ENCODE measurements at regions not wholly inside any gene's neighbourhood (a gene's known extent, or its start where the extent isn't known, plus 50 kb on each side); places are given as distances from the start of the nearest gene placed in this dataset.

DNA sequence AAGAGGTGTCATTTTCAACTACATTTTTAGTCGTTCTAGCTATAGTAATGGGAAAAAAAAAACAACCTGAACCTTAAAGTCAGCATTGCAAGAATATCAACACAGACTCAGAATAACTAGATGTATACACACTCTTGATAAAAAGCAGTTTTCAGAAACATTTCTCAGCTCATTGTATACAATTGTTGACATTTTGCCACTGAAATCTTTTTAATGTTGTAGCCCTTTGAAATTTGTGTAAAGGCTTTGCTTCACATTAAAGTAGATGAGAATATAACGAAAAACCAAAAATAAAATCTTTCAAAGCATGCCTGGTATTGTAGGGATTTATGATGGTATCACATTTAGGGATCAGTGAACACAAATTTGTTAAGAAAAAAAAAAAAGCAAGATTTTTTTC lies 87.2 kb upstream of the SLC10A2 start:
- intact Hi-C loops (cut with micrococcal nuclease): no loop called here

GRCh38 chr13:103147961-103148360 lies 81.7 kb upstream of the SLC10A2 start:
- intact Hi-C loops (cut with micrococcal nuclease): no loop called here

- intact Hi-C loops (cut with micrococcal nuclease): no loop called here
Measured at GRCh38 chr13:103145442-103145841, 79.2 kb upstream of the SLC10A2 start.

DNA sequence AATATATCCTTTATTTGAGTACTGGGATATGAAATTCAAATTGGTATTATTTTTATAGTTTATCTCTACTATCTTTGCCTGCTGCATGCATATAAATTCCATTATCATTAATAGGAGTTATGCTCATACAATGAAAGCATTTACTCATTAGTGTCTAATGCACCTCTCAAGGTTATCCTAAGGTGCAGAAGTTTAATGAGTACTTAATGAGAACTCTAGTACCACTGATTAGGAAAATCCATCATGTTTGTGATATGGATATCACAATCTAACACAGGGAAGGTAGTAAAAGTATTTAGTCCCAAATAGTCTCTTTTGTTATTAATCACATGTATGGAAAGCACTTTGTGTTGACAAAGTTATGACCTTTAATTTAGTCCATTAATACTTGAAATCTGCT lies 77.2 kb upstream of the SLC10A2 start:
- intact Hi-C loops (cut with micrococcal nuclease): no loop called here

- intact Hi-C loops (cut with micrococcal nuclease): no loop called here
Measured at GRCh38 chr13:103142151-103142550, 75.9 kb upstream of the SLC10A2 start.

DNA sequence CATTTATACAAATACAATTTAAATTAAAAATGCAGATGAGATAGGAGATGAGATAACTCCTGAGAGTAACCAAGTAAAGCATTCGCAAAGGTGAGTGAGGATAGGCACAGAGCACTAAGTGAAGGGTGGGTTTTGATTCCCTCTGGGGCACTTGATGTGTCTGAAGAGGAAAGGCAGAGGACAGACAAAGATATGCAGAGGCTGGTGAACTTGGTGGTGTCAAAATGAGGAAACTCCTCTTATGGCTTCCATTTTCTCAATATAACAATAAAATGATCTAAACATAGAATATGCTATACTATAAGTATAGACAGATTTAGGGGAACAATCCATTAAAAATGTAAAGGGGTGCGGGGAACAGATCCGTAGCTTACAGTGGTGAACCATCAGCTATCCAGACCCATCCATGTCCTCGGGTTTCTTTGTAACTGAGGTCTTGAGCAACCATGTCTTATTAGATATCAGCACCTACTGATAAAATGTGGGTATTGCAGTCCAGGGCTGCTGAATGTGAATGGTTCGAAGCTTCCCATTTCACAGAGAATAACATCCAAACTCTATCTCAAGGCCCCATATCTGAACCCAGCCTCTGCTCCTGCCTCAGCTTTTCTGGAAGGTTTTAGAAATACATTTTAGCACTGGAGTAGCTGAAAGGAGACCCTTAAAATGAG lies 73.9 kb upstream of the SLC10A2 start:
- intact Hi-C loops (cut with micrococcal nuclease): no loop called here

DNA sequence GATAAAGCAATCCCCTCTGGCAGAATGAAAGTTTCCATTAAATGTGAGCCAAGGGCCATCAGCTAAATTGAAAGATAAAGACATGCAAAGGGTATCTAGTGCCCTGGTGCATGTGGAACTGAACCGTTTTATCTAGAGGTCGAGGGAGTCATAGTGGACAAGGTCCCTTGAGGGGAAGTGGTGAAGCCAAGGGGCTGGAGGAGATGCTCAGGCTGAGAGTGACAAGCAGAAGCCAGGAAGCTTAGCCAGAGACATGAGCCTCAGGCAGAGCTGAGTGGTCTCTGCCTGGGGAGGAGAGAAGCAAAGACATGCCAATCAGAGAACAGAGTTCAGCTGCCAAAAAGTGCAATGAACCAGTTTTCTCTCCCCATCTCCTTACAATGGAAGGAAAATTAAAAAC lies 68.1 kb upstream of the SLC10A2 start:
- intact Hi-C loops (cut with micrococcal nuclease): no loop called here

- intact Hi-C loops (cut with micrococcal nuclease): no loop called here
Measured at GRCh38 chr13:103133556-103133955, 67.3 kb upstream of the SLC10A2 start.

GRCh38 chr13:103130681-103131210 lies 64.5 kb upstream of the SLC10A2 start:
- intact Hi-C loops (cut with micrococcal nuclease): no loop called here

GRCh38 chr13:103130146-103130545 lies 63.9 kb upstream of the SLC10A2 start:
- intact Hi-C loops (cut with micrococcal nuclease): no loop called here
